ENCODE measurements at regions not wholly inside any gene's neighbourhood (a gene's known extent, or its start where the extent isn't known, plus 50 kb on each side); places are given as distances from the start of the nearest gene placed in this dataset.

- H3K36me3 ChIP-seq (ENCODE audit: control insufficient read depth in 2 of 2, insufficient read depth in 1 of 2, low read length in 2 of 2), result no peaks in the 10 kb centered on the region
- TF ChIP-seq ZNF302 (tag by site-specific recombination; IDR thresholded peaks at IDR 0.05; ENCODE audit: low read depth) (no peak), ZNF792 (tag by site-specific recombination; IDR thresholded peaks at IDR 0.05) (no peak), ZNF133 (tag by site-specific recombination; IDR thresholded peaks at IDR 0.05) (no peak), ZNF585B (tag by site-specific recombination; IDR thresholded peaks at IDR 0.05) (no peak), ELK4 (IDR thresholded peaks at IDR 0.05; ENCODE audit: borderline replicate concordance, low read depth, low read length) (no peak), ZNF571 (tag by site-specific recombination; IDR thresholded peaks at IDR 0.05) (no peak), REPIN1 (tag by site-specific recombination; IDR thresholded peaks at IDR 0.05; ENCODE audit: low read depth) (no peak), ZBTB1 (tag by site-specific recombination; IDR thresholded peaks at IDR 0.05) (no peak), SETDB1 (IDR thresholded peaks at IDR 0.05; ENCODE audit: insufficient read length, low read length) (no peak), ZBTB8A (tag by site-specific recombination; IDR thresholded peaks at IDR 0.05) (no peak), ZSCAN16 (tag by site-specific recombination; IDR thresholded peaks at IDR 0.05) (no peak), KLF17 (tag by site-specific recombination; IDR thresholded peaks at IDR 0.05) (no peak)
- POLR2A ChIA-PET, result no interaction called here
- H3K4me3 ChIP-seq (ENCODE audit: low read depth, low read length), result no peak overlapping the region
- CTCF ChIA-PET, result interaction anchor here (0.6 kb wide), 1 partner anchor 585 kb away, joined by 3 read pairs; no protein-coding TSS in a partner anchor
- H3K27ac ChIP-seq (ENCODE audit: extremely low read depth, low read depth, low read length), result no peak overlapping the region
- H3K4me1 ChIP-seq (ENCODE audit: control insufficient read depth, insufficient read depth, low read length), result peaks cover 22% of the 10 kb centered on the region
- H3K9me3 ChIP-seq (ENCODE audit: control insufficient read depth, insufficient read depth, low read depth, low read length), result no peaks in the 10 kb centered on the region
Measured at GRCh38 chr22:47277531-47277930, 515.1 kb downstream of the TBC1D22A start.

- no peaks in the 10 kb centered on the region for H3K9me3 ChIP-seq (ENCODE audit: control insufficient read depth, insufficient read depth, low read depth, low read length)
- H3K4me1 ChIP-seq (ENCODE audit: control insufficient read depth, insufficient read depth, low read length), result peaks cover 22% of the 10 kb centered on the region
- no peaks in the 10 kb centered on the region for H3K36me3 ChIP-seq (ENCODE audit: control insufficient read depth in 2 of 2, insufficient read depth in 1 of 2, low read length in 2 of 2)
- POLR2A ChIA-PET, result no interaction called here
- no peak for TF ChIP-seq GLIS1 (tag by site-specific recombination; IDR thresholded peaks at IDR 0.05)
- no peak for TF ChIP-seq ZNF112 (tag by site-specific recombination; IDR thresholded peaks at IDR 0.05)
- H3K27ac ChIP-seq (ENCODE audit: extremely low read depth, low read depth, low read length), result no peak overlapping the region
- no peak overlapping the region for H3K4me3 ChIP-seq (ENCODE audit: low read depth, low read length)
- CTCF ChIA-PET, result interaction anchor here (0.6 kb wide), 1 partner anchor 585 kb away, joined by 3 read pairs; no protein-coding TSS in a partner anchor
Measured at GRCh38 chr22:47276991-47277390, 514.5 kb downstream of the TBC1D22A start.

- Histone ChIP-seq H3K9me3 (ENCODE audit: control insufficient read depth, insufficient read depth, low read depth, low read length) (no peaks in the 10 kb centered on the region), H3K27ac (ENCODE audit: extremely low read depth, low read depth, low read length) (peak overlapping the region; percentile 55; the same call in 1 of the 2 replicates), H3K4me1 (ENCODE audit: control insufficient read depth, insufficient read depth, low read length) (peaks cover 22% of the 10 kb centered on the region), H3K36me3 (ENCODE audit: control insufficient read depth in 2 of 2, insufficient read depth in 1 of 2, low read length in 2 of 2) (no peaks in the 10 kb centered on the region), H3K4me3 (ENCODE audit: low read depth, low read length) (no peak overlapping the region)
- ChIA-PET POLR2A (no interaction called here), CTCF (no interaction called here)
- TF ChIP-seq GLIS1 (tag by site-specific recombination; IDR thresholded peaks at IDR 0.05), result no peak
- TF ChIP-seq ZXDB (tag by site-specific recombination; IDR thresholded peaks at IDR 0.05), result no peak
- no peak for TF ChIP-seq ZBTB26 (tag by site-specific recombination; optimal IDR thresholded peaks at IDR 0.05)
- TF ChIP-seq ZNF221 (tag by site-specific recombination; IDR thresholded peaks at IDR 0.05; ENCODE audit: borderline replicate concordance), result no peak
- TF ChIP-seq INSM2 (tag by site-specific recombination; IDR thresholded peaks at IDR 0.05), result no peak
- no peak for TF ChIP-seq ZNF423 (tag by site-specific recombination; IDR thresholded peaks at IDR 0.05)
Measured at GRCh38 chr22:47276450-47276820, 514.0 kb downstream of the TBC1D22A start.
